ENCODE measurements at regions not wholly inside any gene's neighbourhood (a gene's known extent, or its start where the extent isn't known, plus 50 kb on each side); places are given as distances from the start of the nearest gene placed in this dataset.

GRCh38 chr17:36730857-36731490 is 129.6 kb downstream of the MRM1 start:
- TF ChIP-seq POLR2A (IDR thresholded peaks at IDR 0.05): no peak
- TF ChIP-seq CTCF (IDR thresholded peaks at IDR 0.05): no peak
- TF ChIP-seq EP300 (IDR thresholded peaks at IDR 0.05): no peak

Measured in tibial nerve (tissue), 4 donors.